ENCODE measurements at regions not wholly inside any gene's neighbourhood (a gene's known extent, or its start where the extent isn't known, plus 50 kb on each side); places are given as distances from the start of the nearest gene placed in this dataset.

DNA sequence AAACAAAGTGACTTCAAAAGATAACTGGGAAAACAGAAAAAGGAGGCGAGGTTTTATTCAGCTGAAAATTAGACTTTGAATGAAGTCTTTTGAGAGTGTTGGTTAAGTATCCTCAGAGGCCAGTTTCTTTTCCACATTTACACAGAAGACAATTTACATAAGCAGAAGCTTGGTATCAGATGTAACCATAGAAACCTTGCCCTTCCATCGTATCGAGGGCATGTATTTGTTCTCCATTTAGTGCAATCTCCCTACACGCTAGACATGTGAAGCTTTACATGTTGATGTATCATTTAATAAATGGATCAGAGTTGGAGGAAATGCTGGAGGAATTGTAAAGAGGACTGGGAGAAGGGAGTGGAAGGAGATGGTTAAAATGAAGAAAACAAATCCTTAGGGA lies 161.0 kb upstream of the CRBN start:
- peaks cover 36% of the 10 kb centered on the region for H3K9me3 Mint-ChIP-seq (ENCODE audit: unreplicated experiment)
- no peak for DNase-seq (ENCODE audit: extremely low spot score, unreplicated experiment)
- H3K27me3 Mint-ChIP-seq (ENCODE audit: unreplicated experiment), result no peaks in the 10 kb centered on the region
- H3K36me3 Mint-ChIP-seq (ENCODE audit: unreplicated experiment), result no peaks in the 10 kb centered on the region
- no peak overlapping the region for H3K4me3 Mint-ChIP-seq (ENCODE audit: unreplicated experiment)
- H3K27ac Mint-ChIP-seq (ENCODE audit: unreplicated experiment), result no peak overlapping the region
- TF ChIP-seq, protein P1, sequence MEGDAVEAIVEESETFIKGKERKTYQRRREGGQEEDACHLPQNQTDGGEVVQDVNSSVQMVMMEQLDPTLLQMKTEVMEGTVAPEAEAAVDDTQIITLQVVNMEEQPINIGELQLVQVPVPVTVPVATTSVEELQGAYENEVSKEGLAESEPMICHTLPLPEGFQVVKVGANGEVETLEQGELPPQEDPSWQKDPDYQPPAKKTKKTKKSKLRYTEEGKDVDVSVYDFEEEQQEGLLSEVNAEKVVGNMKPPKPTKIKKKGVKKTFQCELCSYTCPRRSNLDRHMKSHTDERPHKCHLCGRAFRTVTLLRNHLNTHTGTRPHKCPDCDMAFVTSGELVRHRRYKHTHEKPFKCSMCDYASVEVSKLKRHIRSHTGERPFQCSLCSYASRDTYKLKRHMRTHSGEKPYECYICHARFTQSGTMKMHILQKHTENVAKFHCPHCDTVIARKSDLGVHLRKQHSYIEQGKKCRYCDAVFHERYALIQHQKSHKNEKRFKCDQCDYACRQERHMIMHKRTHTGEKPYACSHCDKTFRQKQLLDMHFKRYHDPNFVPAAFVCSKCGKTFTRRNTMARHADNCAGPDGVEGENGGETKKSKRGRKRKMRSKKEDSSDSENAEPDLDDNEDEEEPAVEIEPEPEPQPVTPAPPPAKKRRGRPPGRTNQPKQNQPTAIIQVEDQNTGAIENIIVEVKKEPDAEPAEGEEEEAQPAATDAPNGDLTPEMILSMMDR (IDR thresholded peaks at IDR 0.05), result no peak
- no peaks in the 10 kb centered on the region for H3K4me1 Mint-ChIP-seq (ENCODE audit: unreplicated experiment)

DNA sequence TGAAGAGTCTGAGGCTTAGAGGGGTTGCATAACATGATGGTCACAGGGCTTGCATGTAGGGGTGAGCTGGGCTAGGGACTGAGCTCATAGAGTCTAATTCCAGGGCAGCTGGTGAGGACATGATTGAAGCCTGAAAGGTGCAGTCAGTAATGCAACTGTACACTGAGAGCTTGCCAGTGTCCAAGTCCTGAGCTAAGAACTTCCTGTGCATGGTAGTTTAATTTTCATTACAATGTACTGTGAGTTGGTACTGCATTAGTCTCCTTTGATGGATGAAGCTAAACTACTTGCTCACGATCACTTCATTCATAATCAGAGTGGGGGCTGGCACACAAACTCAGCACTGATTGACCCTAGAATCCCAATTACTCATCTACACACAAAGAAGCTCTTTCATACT lies 156.4 kb upstream of the CRBN start:
- H3K4me3 Mint-ChIP-seq (ENCODE audit: unreplicated experiment), result no peak overlapping the region
- no peak overlapping the region for H3K27ac Mint-ChIP-seq (ENCODE audit: unreplicated experiment)
- no peak for DNase-seq (ENCODE audit: extremely low spot score, unreplicated experiment)
- H3K4me1 Mint-ChIP-seq (ENCODE audit: unreplicated experiment), result no peaks in the 10 kb centered on the region
- no peaks in the 10 kb centered on the region for H3K27me3 Mint-ChIP-seq (ENCODE audit: unreplicated experiment)
- H3K36me3 Mint-ChIP-seq (ENCODE audit: unreplicated experiment), result no peaks in the 10 kb centered on the region
- peaks cover 47% of the 10 kb centered on the region for H3K9me3 Mint-ChIP-seq (ENCODE audit: unreplicated experiment)
- TF ChIP-seq, protein P1 (IDR thresholded peaks at IDR 0.05), result no peak

DNA sequence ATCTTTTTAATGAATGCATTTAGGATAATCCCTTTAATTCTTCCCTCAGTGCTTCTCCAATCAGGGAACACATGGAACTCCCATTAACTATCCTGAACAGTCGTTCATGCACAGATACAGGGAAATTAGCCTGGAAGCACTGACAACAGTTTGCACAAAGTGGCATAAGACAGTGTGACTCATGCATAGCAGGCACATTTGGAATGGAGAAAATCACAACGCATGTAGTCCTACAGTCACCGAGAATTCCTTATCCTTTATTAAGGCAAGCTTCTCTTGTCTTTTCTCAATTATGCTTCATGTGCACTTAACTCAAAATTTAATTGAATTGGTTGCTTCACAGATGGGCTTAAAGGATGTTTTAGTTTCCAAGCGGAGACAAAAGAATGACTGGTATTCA lies 155.0 kb upstream of the CRBN start:
- no peak for DNase-seq (ENCODE audit: extremely low spot score, unreplicated experiment)
- Mint-ChIP-seq H3K4me3 (ENCODE audit: unreplicated experiment) (no peak overlapping the region), H3K27me3 (ENCODE audit: unreplicated experiment) (no peaks in the 10 kb centered on the region), H3K36me3 (ENCODE audit: unreplicated experiment) (no peaks in the 10 kb centered on the region), H3K27ac (ENCODE audit: unreplicated experiment) (no peak overlapping the region), H3K4me1 (ENCODE audit: unreplicated experiment) (no peaks in the 10 kb centered on the region), H3K9me3 (ENCODE audit: unreplicated experiment) (peaks cover 54% of the 10 kb centered on the region)
- TF ChIP-seq, protein P1 (IDR thresholded peaks at IDR 0.05), result no peak

DNA sequence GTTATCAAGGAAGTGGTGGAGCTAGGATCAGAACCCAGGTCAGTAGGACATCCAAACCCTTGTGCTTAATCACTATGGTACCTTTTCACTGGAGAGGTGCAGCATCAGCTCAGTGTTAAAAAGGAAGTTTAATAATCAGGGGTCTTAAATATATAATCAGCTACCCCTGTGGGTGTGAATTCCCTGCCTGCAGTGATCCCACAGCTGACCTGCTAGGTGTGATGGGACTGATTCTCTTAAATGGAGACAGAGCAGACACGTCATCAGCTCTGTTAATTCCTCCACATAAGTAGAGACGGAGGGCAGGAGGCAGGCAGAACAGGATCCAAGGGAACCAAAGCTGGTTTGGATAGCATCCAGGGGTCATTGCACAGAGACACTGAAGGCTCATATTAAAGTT lies 154.1 kb upstream of the CRBN start:
- no peaks in the 10 kb centered on the region for H3K4me1 Mint-ChIP-seq (ENCODE audit: unreplicated experiment)
- H3K9me3 Mint-ChIP-seq (ENCODE audit: unreplicated experiment), result peaks cover 60% of the 10 kb centered on the region
- no peak overlapping the region for H3K27ac Mint-ChIP-seq (ENCODE audit: unreplicated experiment)
- no peak for DNase-seq (ENCODE audit: extremely low spot score, unreplicated experiment)
- no peak overlapping the region for H3K4me3 Mint-ChIP-seq (ENCODE audit: unreplicated experiment)
- H3K36me3 Mint-ChIP-seq (ENCODE audit: unreplicated experiment), result no peaks in the 10 kb centered on the region
- TF ChIP-seq, protein P1 (IDR thresholded peaks at IDR 0.05), result no peak
- H3K27me3 Mint-ChIP-seq (ENCODE audit: unreplicated experiment), result no peaks in the 10 kb centered on the region

DNA sequence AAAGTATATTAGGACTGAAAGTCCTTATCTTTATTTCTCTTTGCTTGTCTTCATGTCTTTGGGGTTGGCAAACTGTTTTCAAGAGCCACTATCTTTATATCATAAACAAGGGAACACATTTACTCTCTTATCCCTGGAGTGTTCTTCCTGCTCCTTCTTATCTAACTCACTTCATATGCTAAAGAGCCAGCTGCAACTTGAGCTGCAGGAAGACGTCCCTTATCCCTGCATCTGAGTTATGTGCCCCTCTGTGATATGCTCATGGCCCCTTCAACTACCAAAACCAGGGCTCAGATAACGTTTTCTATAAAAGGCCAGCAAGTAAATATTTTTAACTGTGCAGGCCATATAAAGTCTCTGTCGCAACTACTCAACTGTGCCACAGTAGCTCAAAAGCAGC lies 137.0 kb upstream of the CRBN start:
- Mint-ChIP-seq H3K9me3 (ENCODE audit: unreplicated experiment) (peaks cover 22% of the 10 kb centered on the region), H3K4me1 (ENCODE audit: unreplicated experiment) (no peaks in the 10 kb centered on the region), H3K36me3 (ENCODE audit: unreplicated experiment) (no peaks in the 10 kb centered on the region), H3K27me3 (ENCODE audit: unreplicated experiment) (no peaks in the 10 kb centered on the region), H3K4me3 (ENCODE audit: unreplicated experiment) (no peak overlapping the region), H3K27ac (ENCODE audit: unreplicated experiment) (no peak overlapping the region)
- TF ChIP-seq, protein P1 (IDR thresholded peaks at IDR 0.05), result no peak
- DNase-seq (ENCODE audit: extremely low spot score, unreplicated experiment), result no peak
